ENCODE measurements at regions not wholly inside any gene's neighbourhood (a gene's known extent, or its start where the extent isn't known, plus 50 kb on each side); places are given as distances from the start of the nearest gene placed in this dataset.
"Not testable (repeated sequence)": the region's sequence is repeated elsewhere in the genome, so short reads cannot be mapped to it uniquely, and the experiment has no call there.

DNA sequence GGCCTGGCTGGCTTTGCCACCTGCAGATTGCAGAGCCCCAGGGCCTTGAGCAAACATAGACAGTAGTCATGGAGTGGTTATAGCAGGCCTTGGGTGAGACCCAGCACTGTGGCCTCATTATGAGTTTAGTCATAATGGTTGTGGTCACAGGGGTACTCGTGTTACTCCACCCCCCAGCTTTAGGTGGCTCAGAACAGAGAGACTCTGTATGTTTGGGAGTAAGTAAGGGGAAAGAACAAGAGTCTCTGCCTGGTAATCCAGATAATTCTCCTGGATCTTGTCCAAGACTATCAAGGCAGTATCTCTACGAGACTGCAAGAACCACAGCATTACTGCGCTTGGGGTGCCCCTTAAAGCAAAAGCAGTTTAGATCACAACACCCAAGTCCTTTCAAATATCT lies 62.3 kb upstream of the SCRG1 start:
- TF ChIP-seq MYC (IDR thresholded peaks at IDR 0.05; ENCODE audit: low read depth, low read length) (no peak), POLR2A (IDR thresholded peaks at IDR 0.05; ENCODE audit: extremely low read depth, insufficient read length) (no peak)
- TF ChIP-seq, protein P1, sequence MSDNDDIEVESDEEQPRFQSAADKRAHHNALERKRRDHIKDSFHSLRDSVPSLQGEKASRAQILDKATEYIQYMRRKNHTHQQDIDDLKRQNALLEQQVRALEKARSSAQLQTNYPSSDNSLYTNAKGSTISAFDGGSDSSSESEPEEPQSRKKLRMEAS (IDR thresholded peaks at IDR 0.05; ENCODE audit: low read depth, low read length): no peak
- TF ChIP-seq, protein P2, sequence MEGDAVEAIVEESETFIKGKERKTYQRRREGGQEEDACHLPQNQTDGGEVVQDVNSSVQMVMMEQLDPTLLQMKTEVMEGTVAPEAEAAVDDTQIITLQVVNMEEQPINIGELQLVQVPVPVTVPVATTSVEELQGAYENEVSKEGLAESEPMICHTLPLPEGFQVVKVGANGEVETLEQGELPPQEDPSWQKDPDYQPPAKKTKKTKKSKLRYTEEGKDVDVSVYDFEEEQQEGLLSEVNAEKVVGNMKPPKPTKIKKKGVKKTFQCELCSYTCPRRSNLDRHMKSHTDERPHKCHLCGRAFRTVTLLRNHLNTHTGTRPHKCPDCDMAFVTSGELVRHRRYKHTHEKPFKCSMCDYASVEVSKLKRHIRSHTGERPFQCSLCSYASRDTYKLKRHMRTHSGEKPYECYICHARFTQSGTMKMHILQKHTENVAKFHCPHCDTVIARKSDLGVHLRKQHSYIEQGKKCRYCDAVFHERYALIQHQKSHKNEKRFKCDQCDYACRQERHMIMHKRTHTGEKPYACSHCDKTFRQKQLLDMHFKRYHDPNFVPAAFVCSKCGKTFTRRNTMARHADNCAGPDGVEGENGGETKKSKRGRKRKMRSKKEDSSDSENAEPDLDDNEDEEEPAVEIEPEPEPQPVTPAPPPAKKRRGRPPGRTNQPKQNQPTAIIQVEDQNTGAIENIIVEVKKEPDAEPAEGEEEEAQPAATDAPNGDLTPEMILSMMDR (IDR thresholded peaks at IDR 0.05; ENCODE audit: low read depth, low read length): no peak
- DNase-seq (ENCODE audit: low read depth): peak; percentile 5
- H3K4me3 ChIP-seq (ENCODE audit: low read depth, low read length): no peak overlapping the region

DNA sequence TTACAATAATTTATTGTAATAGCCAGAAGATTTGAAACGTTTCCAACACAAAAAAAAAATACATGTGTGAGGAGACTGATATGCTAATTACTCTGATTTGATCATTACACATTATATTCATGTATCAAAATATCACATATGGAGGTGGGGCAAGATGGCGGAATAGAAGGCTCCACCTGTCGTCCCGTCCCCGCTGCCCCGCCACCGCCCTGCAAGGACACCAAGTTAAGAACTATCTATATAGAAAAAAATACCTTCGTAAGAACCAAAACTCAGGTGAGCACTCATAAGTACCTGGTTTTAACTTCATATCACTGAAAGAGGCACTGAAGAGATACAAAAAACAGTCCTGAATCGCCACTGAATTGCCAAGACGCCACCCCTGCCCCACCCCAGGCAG lies 60.9 kb upstream of the SCRG1 start:
- no peak for DNase-seq (ENCODE audit: low read depth)
- no peak overlapping the region for H3K4me3 ChIP-seq (ENCODE audit: low read depth, low read length)
- TF ChIP-seq MYC (IDR thresholded peaks at IDR 0.05; ENCODE audit: low read depth, low read length): no peak

DNA sequence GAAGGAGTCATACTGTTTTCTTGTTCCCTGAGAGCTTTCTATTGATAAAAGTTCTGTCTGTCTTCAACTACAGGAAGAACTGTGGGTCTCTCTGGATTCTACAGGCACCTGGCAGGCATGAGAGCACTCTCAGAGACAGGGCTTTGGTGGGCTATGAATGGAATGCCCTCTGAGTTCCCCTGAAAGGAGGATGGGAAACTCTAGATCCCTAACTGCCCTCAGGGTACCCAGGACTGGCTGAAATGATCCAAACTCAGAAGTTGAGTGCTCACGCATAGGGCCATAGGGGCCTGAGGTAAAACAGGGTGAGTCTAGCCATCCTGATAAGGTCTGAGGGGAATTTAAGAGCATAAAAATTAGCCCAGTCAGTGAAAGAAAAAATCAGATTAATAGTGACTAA lies 59.0 kb upstream of the SCRG1 start:
- TF ChIP-seq, protein P2 (IDR thresholded peaks at IDR 0.05; ENCODE audit: low read depth, low read length): no peak
- TF ChIP-seq, protein P1 (IDR thresholded peaks at IDR 0.05; ENCODE audit: low read depth, low read length): no peak
- no peak overlapping the region for H3K4me3 ChIP-seq (ENCODE audit: low read depth, low read length)
- no peak for DNase-seq (ENCODE audit: low read depth)

DNA sequence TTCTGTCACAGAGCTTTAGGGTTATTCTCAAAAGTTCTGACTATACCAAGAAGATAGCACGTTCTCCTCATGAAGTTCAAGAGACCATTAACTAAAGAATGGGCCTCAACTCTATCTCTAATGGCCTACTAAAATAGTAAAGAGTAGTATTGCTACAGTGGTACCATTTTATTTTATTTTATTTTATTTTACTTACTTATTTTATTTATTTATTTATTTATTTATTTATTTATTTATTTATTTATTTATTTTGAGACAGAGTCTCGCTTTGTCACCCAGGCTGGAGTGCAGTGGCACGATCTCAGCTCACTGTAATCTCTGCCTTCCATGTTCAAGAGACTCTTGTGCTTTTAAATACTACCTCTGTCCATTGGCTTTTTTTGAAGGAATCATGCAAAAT lies 52.5 kb upstream of the SCRG1 start:
- H3K4me3 ChIP-seq (ENCODE audit: low read depth, low read length); DNase-seq (ENCODE audit: low read depth): not testable (repeated sequence)

DNA sequence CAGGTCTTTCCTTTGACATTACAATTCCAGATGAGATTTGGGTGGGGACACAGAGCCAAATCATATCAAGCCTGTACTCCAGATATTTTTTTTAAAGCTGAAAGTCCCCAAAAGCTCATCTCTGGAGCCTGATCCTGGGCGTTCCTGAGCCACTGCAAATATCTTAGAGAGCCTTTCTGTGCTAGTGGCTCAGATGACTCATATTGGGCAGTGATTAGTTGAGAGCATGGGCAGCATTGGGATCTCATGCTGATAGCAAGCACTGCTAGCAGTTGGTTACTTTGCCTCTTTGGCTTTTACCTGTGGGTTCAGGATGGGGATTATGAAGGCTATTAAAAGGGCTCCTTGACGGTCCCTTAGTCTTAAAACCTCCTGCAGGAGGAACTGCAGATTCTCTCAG lies 51.4 kb upstream of the SCRG1 start:
- TF ChIP-seq, protein P1 (IDR thresholded peaks at IDR 0.05; ENCODE audit: low read depth, low read length): no peak
- TF ChIP-seq POLR2A (IDR thresholded peaks at IDR 0.05; ENCODE audit: extremely low read depth, insufficient read length): no peak
- no peak for TF ChIP-seq MYC (IDR thresholded peaks at IDR 0.05; ENCODE audit: low read depth, low read length)
- TF ChIP-seq, protein P2 (IDR thresholded peaks at IDR 0.05; ENCODE audit: low read depth, low read length): no peak
- no peak overlapping the region for H3K4me3 ChIP-seq (ENCODE audit: low read depth, low read length)
- no peak for DNase-seq (ENCODE audit: low read depth)

DNA sequence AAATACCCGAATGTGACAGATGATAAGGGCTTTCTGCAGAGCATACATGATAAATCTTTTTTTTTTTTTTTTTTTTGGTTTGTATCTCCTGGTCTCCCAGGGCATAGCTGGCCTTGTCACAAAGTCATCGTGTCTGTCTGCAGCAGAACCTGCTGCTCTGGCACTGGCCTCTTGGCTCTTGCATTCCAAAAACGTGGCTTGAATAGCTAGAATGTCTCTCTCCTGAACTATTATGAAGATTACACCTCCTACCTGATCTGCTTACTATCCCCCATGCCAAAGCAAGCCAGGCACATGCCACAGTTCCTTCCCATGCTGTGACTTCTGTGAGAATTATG lies 50.4 kb upstream of the SCRG1 start:
- TF ChIP-seq, protein P1 (IDR thresholded peaks at IDR 0.05; ENCODE audit: low read depth, low read length): no peak
- TF ChIP-seq, protein P2 (IDR thresholded peaks at IDR 0.05; ENCODE audit: low read depth, low read length): no peak
- TF ChIP-seq MYC (IDR thresholded peaks at IDR 0.05; ENCODE audit: low read depth, low read length) (no peak), POLR2A (IDR thresholded peaks at IDR 0.05; ENCODE audit: extremely low read depth, insufficient read length) (no peak)
- DNase-seq (ENCODE audit: low read depth): no peak
- H3K4me3 ChIP-seq (ENCODE audit: low read depth, low read length): no peak overlapping the region

DNA sequence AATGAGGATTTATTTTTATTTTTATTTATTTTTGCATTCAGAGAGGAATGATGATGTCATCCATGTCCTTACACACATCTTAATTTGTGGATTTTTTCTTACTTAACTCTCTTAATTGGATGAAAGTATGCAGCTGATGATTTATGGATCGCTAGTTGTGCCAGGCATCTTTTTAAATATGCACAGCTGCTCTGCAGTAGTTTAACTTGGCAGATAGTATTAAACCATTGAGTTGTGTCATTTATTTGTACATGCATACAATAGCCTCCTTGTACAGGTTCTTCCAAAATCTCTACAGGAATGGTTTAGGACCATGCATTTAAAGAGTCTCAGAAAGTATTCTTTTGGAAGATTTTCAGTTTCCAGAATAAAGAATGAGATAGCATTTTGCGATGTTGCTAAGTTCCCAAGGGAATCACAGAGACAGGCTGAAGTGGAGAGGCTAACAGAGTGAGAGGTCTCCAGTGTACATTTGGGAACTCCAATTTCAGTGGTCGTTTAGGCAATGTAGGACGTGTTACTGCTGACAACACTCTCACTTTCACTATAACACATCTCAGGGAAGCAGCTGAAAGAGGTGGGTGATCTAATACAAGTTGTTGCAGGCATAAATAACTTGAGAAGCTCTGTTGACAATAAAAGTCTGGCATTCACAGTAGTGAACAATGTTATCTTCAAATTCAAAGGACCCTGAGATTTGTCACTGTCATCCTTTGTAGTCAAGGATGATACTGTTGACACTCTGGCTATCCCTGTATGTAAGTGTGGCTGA lies 49.9 kb upstream of the SCRG1 start:
- no peak for DNase-seq (ENCODE audit: low read depth)
- TF ChIP-seq, protein P2 (IDR thresholded peaks at IDR 0.05; ENCODE audit: low read depth, low read length): no peak
- TF ChIP-seq, protein P1 (IDR thresholded peaks at IDR 0.05; ENCODE audit: low read depth, low read length): no peak
- TF ChIP-seq MYC (IDR thresholded peaks at IDR 0.05; ENCODE audit: low read depth, low read length): no peak
- no peak overlapping the region for H3K4me3 ChIP-seq (ENCODE audit: low read depth, low read length)
